Tibial nerve (tissue), 4 donors: ENCODE measurements at regions not wholly inside any gene's neighbourhood (a gene's known extent, or its start where the extent isn't known, plus 50 kb on each side); places are given as distances from the start of the nearest gene placed in this dataset.
"Not testable (repeated sequence)": the region's sequence is repeated elsewhere in the genome, so short reads cannot be mapped to it uniquely, and the experiment has no call there.

Experiments used
- DNase-seq, 2 donors: peaks; one replicate each; pipeline ENCODE4 v3.0.0-alpha.2; 2019; ENCODE audit warnings: low spot score in 2 of 2
- H3K27ac ChIP-seq, 4 donors: fragments of 200-600 bp; sonication (generic) in 3 of 4; one replicate each; pipeline ENCODE4 v1.5.1; 2017 to 2019; ENCODE audit warnings: mild to moderate bottlenecking in 1 of 4
- H3K27me3 ChIP-seq, 2 donors: fragments of 200-600 bp; sonication (generic) in 1 of 2; one replicate each; pipeline versions ENCODE4 v1.5.1 to v1.6.0; 2017 to 2019
- H3K36me3 ChIP-seq, 3 donors: fragments of 200-600 bp; sonication (generic); one replicate each; pipeline ENCODE4 v1.5.1; 2018 to 2019
- H3K4me1 ChIP-seq, 4 donors: fragments of 200-600 bp; sonication (generic) in 3 of 4; one replicate each; pipeline ENCODE4 v1.5.1; 2017 to 2019
- H3K4me3 ChIP-seq, 4 donors: fragments of 200-600 bp; sonication (generic) in 3 of 4; one replicate each; pipeline ENCODE4 v1.5.1; 2017 to 2019; ENCODE audit warnings: mild to moderate bottlenecking in 1 of 4, moderate library complexity in 1 of 4
- H3K9me3 ChIP-seq, 4 donors: fragments of 200-600 bp; sonication (generic) in 3 of 4; one replicate each; pipeline ENCODE4 v1.5.1; 2017 to 2019
- CTCF ChIP-seq, 5 experiments: fragments of 200-600 bp in 3 of 5; fragments of 450-650 bp in 2 of 5; sonication (generic) in 3 of 5; IDR thresholded peaks; one replicate each; pipeline ENCODE4 v1.5.1; 2016 to 2019; ENCODE audit warnings: antibody characterized with exemption in 5 of 5, mild to moderate bottlenecking in 3 of 5, moderate library complexity in 2 of 5
- EP300 ChIP-seq, 2 donors: sonication (generic); formaldehyde crosslinking; IDR thresholded peaks; one replicate each; pipeline ENCODE4 v1.6.1; 2017; ENCODE audit warnings: antibody characterized with exemption in 2 of 2, mild to moderate bottlenecking in 1 of 2
- POLR2A ChIP-seq, 2 donors: fragments of 450-650 bp; IDR thresholded peaks; one replicate each; pipeline ENCODE4 v1.6.1; 2017; ENCODE audit warnings: antibody characterized with exemption in 2 of 2, mild to moderate bottlenecking in 2 of 2, moderate library complexity in 2 of 2
- WGBS, 2 donors: methylation state at CpG; one replicate each; pipeline ENCODE4 v1.1.5; 2018; 5-methylcytosine and 5-hydroxymethylcytosine counted together

- TF ChIP-seq CTCF (IDR thresholded peaks at IDR 0.05) (no peak), EP300 (IDR thresholded peaks at IDR 0.05) (no peak), POLR2A (IDR thresholded peaks at IDR 0.05) (no peak)
- H3K36me3 ChIP-seq: no peaks in the 10 kb centered on the region
- no peak for DNase-seq
- no peaks in the 10 kb centered on the region for H3K9me3 ChIP-seq
- 94 to 96% methylated on average over 9 of the region's 9 CpGs for WGBS, 2 donors
- H3K4me1 ChIP-seq: no peaks in the 10 kb centered on the region
- H3K27me3 ChIP-seq: no peaks in the 10 kb centered on the region
- no peak overlapping the region for H3K27ac ChIP-seq
- no peak overlapping the region for H3K4me3 ChIP-seq
Measured at GRCh38 chr17:71440513-71440912, 680.3 kb upstream of the SOX9 start.

GRCh38 chr17:71441098-71441497 lies 679.7 kb upstream of the SOX9 start:
- Histone ChIP-seq H3K27ac (no peak overlapping the region), H3K27me3 (no peaks in the 10 kb centered on the region), H3K36me3 (no peaks in the 10 kb centered on the region), H3K4me3 (no peak overlapping the region), H3K9me3 (no peaks in the 10 kb centered on the region), H3K4me1 (no peaks in the 10 kb centered on the region)
- TF ChIP-seq POLR2A (IDR thresholded peaks at IDR 0.05): no peak
- TF ChIP-seq EP300 (IDR thresholded peaks at IDR 0.05): no peak
- TF ChIP-seq CTCF (IDR thresholded peaks at IDR 0.05): no peak
- WGBS, 2 donors: 77 to 80% methylated on average over 6 of the region's 6 CpGs
- no peak for DNase-seq

GRCh38 chr17:71444078-71444477 lies 676.7 kb upstream of the SOX9 start:
- no peaks in the 10 kb centered on the region for H3K9me3 ChIP-seq
- DNase-seq: no peak
- TF ChIP-seq EP300 (IDR thresholded peaks at IDR 0.05) (no peak), CTCF (IDR thresholded peaks at IDR 0.05) (no peak), POLR2A (IDR thresholded peaks at IDR 0.05) (no peak)
- no peaks in the 10 kb centered on the region for H3K4me1 ChIP-seq
- 88 to 90% methylated on average over 4 of the region's 4 CpGs for WGBS, 2 donors
- H3K27me3 ChIP-seq: no peaks in the 10 kb centered on the region
- H3K27ac ChIP-seq: no peak overlapping the region
- H3K4me3 ChIP-seq: no peak overlapping the region
- H3K36me3 ChIP-seq: no peaks in the 10 kb centered on the region

- DNase-seq: no peak
- Histone ChIP-seq H3K4me3 (no peak overlapping the region), H3K36me3 (no peaks in the 10 kb centered on the region), H3K4me1 (no peaks in the 10 kb centered on the region), H3K9me3 (no peaks in the 10 kb centered on the region), H3K27me3 (no peaks in the 10 kb centered on the region), H3K27ac (no peak overlapping the region)
- 85 to 88% methylated on average over 2 of the region's 2 CpGs for WGBS, 2 donors
- TF ChIP-seq CTCF (IDR thresholded peaks at IDR 0.05) (no peak), EP300 (IDR thresholded peaks at IDR 0.05) (no peak), POLR2A (IDR thresholded peaks at IDR 0.05) (no peak)
Measured at GRCh38 chr17:71446645-71447437, 674.0 kb upstream of the SOX9 start.

- TF ChIP-seq POLR2A (IDR thresholded peaks at IDR 0.05) (no peak), EP300 (IDR thresholded peaks at IDR 0.05) (no peak), CTCF (IDR thresholded peaks at IDR 0.05) (no peak)
- no peak for DNase-seq
- no peaks in the 10 kb centered on the region for H3K27me3 ChIP-seq
- H3K4me3 ChIP-seq: no peak overlapping the region
- H3K4me1 ChIP-seq: no peaks in the 10 kb centered on the region
- 93 to 96% methylated on average over 3 of the region's 3 CpGs for WGBS, 2 donors
- no peaks in the 10 kb centered on the region for H3K36me3 ChIP-seq
- no peak overlapping the region for H3K27ac ChIP-seq
- no peaks in the 10 kb centered on the region for H3K9me3 ChIP-seq
Measured at GRCh38 chr17:71447644-71448043, 673.2 kb upstream of the SOX9 start.

GRCh38 chr17:71450657-71451056 lies 670.2 kb upstream of the SOX9 start:
- not testable (repeated sequence) for H3K27ac ChIP-seq, H3K9me3 ChIP-seq, DNase-seq, H3K27me3 ChIP-seq, H3K36me3 ChIP-seq, H3K4me1 ChIP-seq, H3K4me3 ChIP-seq
- 62 to 65% methylated on average over 2 of the region's 2 CpGs for WGBS, 2 donors
